K562 (cell line): ENCODE measurements at regions not wholly inside any gene's neighbourhood (a gene's known extent, or its start where the extent isn't known, plus 50 kb on each side); places are given as distances from the start of the nearest gene placed in this dataset.

Experiments
- ATAC-seq: fragments of 200-7000 bp; cut with Tn5 transposase; 3 replicates; pipeline ENCODE4 v1.9.1; 2020; ENCODE audit warnings: moderate library complexity
- BruUV-seq: library from RNA; stranded (reverse); fragments of 400-500 nt; replicated peaks from 2 replicates; lab custom pipeline; 2021; lab: Mats Ljungman, UMichigan
- CTCF ChIA-PET: fragments of 300-600 bp; formaldehyde crosslinking; extraction: SDS; loops from one replicate; lab custom pipeline; 2021; ENCODE audit warnings: low intra/inter-chr PET ratio; lab: Yijun Ruan, JAX
- POLR2A ChIA-PET: fragments of 300-600, 350-650 bp; sonication (Branson Sonifier 250); formaldehyde crosslinking; extraction: SDS; loops from one replicate; lab custom pipeline; 2021; ENCODE audit warnings: antibody characterized with exemption, inconsistent platforms; lab: Yijun Ruan, JAX
- DNase-seq, 4 experiments: peaks; one replicate each; pipeline versions ENCODE4 v3.0.0 to v3.0.0-alpha.2; 2011 to 2018; ENCODE audit warnings: low spot score in 3 of 4, mixed read lengths in 3 of 4; ENCODE audit errors: extremely low read depth in 1 of 4
- FAIRE-seq: peaks from 2 replicates; lab custom pipeline; 2011; peaks lifted over from hg19 to GRCh38; lab: Jason Lieb, UNC
- H2AFZ ChIP-seq: 2 replicates; pipeline ENCODE4 v1.6.0; 2011; ENCODE audit warnings: low read depth, low read length, control low read depth, inconsistent platforms
- H3K27ac ChIP-seq: fragments of 200-600 bp; 3 replicates; pipeline ENCODE4 v1.8.0; 2011; ENCODE audit warnings: low read depth, mild to moderate bottlenecking, control low read depth, inconsistent platforms, low read length, moderate library complexity, mixed read lengths; ENCODE audit errors: extremely low read depth
- H3K27me3 ChIP-seq, 2 experiments: fragments of 300-600 bp in 1 of 2; 2 replicates in 1 of 2; 3 replicates in 1 of 2; pipeline versions ENCODE4 v1.6.0 to v1.8.0; 2011; ENCODE audit warnings: inconsistent platforms in 2 of 2, low read length in 2 of 2, mild to moderate bottlenecking in 1 of 2, mixed read lengths in 1 of 2, moderate library complexity in 1 of 2; ENCODE audit not compliant: control insufficient read depth in 2 of 2, insufficient read depth in 2 of 2
- H3K36me3 ChIP-seq: fragments of 300-600 bp; 3 replicates; pipeline ENCODE4 v1.8.0; 2011; ENCODE audit warnings: mild to moderate bottlenecking, low read length, inconsistent platforms; ENCODE audit not compliant: control insufficient read depth, insufficient read depth
- H3K4me1 ChIP-seq, 2 experiments: fragments of 200-600 bp in 1 of 2; replicated peaks in 1 of 2; 2 replicates in 1 of 2; 3 replicates in 1 of 2; pipeline versions ENCODE4 v1.5.1 to v1.8.0; 2011; ENCODE audit warnings: inconsistent platforms in 2 of 2, low read length in 2 of 2, mild to moderate bottlenecking in 1 of 2, mixed read lengths in 1 of 2, moderate library complexity in 1 of 2; ENCODE audit not compliant: control insufficient read depth in 2 of 2, insufficient read depth in 2 of 2
- H3K4me2 ChIP-seq: 2 replicates; pipeline ENCODE4 v1.6.1; 2011; ENCODE audit warnings: low read length, control low read depth, inconsistent platforms, mixed read lengths; ENCODE audit not compliant: insufficient read depth
- H3K4me3 ChIP-seq: fragments of 200-600 bp; sonication (generic), shearing (Covaris generic); 2 replicates; pipeline ENCODE4 v1.5.1; 2016; ENCODE audit warnings: control low read depth, inconsistent platforms
- H3K79me2 ChIP-seq: fragments of 200-600 bp; 3 replicates; pipeline ENCODE4 v1.8.0; 2011; ENCODE audit warnings: low read length, inconsistent platforms; ENCODE audit not compliant: control insufficient read depth, insufficient read depth
- H3K9ac ChIP-seq, 2 experiments: 2 replicates each; pipeline versions ENCODE4 v1.6.0 to v1.6.1; 2011; ENCODE audit warnings: low read depth in 2 of 2, low read length in 2 of 2, control low read depth in 1 of 2, inconsistent platforms in 1 of 2, mild to moderate bottlenecking in 1 of 2, mixed read lengths in 1 of 2; ENCODE audit not compliant: insufficient read depth in 1 of 2
- H3K9me1 ChIP-seq: one replicate; pipeline ENCODE4 v1.6.0; 2011; ENCODE audit warnings: inconsistent platforms, mild to moderate bottlenecking, low read length, moderate library complexity; ENCODE audit not compliant: control insufficient read depth, insufficient read depth
- H3K9me3 ChIP-seq: replicated peaks from 2 replicates; pipeline ENCODE4 v1.5.1; 2011; ENCODE audit warnings: low read depth, low read length, inconsistent platforms; ENCODE audit not compliant: control insufficient read depth, insufficient read depth
- H4K20me1 ChIP-seq: replicated peaks from 2 replicates; pipeline ENCODE4 v1.6.1; 2011; ENCODE audit warnings: low read length, inconsistent platforms, mixed read lengths; ENCODE audit not compliant: control insufficient read depth, insufficient read depth
- CBFB ChIP-seq: sonication (generic); formaldehyde crosslinking; IDR thresholded peaks from 2 replicates; pipeline ENCODE4 v1.4.0; 2020; ENCODE audit warnings: mild to moderate bottlenecking, missing genetic modification reagents
- CTCF ChIP-seq, 3 experiments: IDR thresholded peaks in 2 of 3; conservative IDR thresholded peaks in 1 of 3; 2 replicates each; pipeline ENCODE4 v1.5.1; 2011 to 2012; ENCODE audit warnings: low read length in 3 of 3, mild to moderate bottlenecking in 3 of 3, control low read depth in 2 of 3, improper control_type of control experiment in 1 of 3, inconsistent platforms in 1 of 3, low read depth in 1 of 3, mixed read lengths in 1 of 3, moderate library complexity in 1 of 3; ENCODE audit not compliant: insufficient read depth in 2 of 3
- RAD21 ChIP-seq, 2 experiments: fragments of 250-450 bp in 1 of 2; fragments of 450-650 bp in 1 of 2; sonication (Bioruptor Pico) in 1 of 2; formaldehyde crosslinking in 1 of 2; IDR thresholded peaks in 1 of 2; conservative IDR thresholded peaks in 1 of 2; 2 replicates each; pipeline versions ENCODE4 v1.4.0 to v1.8.0; 2020 to 2022; ENCODE audit warnings: mild to moderate bottlenecking in 2 of 2, moderate library complexity in 1 of 2
- SPI1 ChIP-seq: IDR thresholded peaks from 2 replicates; pipeline ENCODE4 v1.6.1; 2011; ENCODE audit warnings: low read depth, low read length, control low read depth, borderline replicate concordance
- WGBS: fragments of 100-300 bp; shearing (Covaris generic); methylation state at CpG from one replicate; pipeline ENCODE4 v1.1.6; 2016; ENCODE audit warnings: low coverage, mixed read lengths; ENCODE audit not compliant: insufficient coverage; ENCODE audit errors: missing lambda C conversion rate; 5-methylcytosine and 5-hydroxymethylcytosine counted together
- in situ Hi-C: fragments of 300-500 bp; cut with MboI; formaldehyde crosslinking; loops from 4 replicates; pipeline ENCODE4 v1.15.0; 2018; ENCODE audit warnings: inconsistent platforms, mixed read lengths
- intact Hi-C: fragments of 100-400 bp; cut with micrococcal nuclease; formaldehyde crosslinking; loops from 2 replicates; pipeline ENCODE4 v1.14.2; 2022

- CTCF ChIA-PET = no interaction called here
- H4K20me1 ChIP-seq = no peaks in the 10 kb centered on the region
- intact Hi-C loops = no loop called here
- H3K4me3 ChIP-seq = no peak overlapping the region
- in situ Hi-C loops = no loop called here
- H3K9ac ChIP-seq = no peak overlapping the region
- TF ChIP-seq RAD21 (CRISPR knock-in tag; conservative IDR thresholded peaks at IDR 0.05 in 1 of 2, IDR thresholded peaks at IDR 0.05 in 1 of 2) = peak in 1 of 2 experiments; percentile 12; a peak in 1 of 4 replicates
- no peak for TF ChIP-seq SPI1
- TF ChIP-seq CTCF (IDR thresholded peaks at IDR 0.05 in 2 of 3, conservative IDR thresholded peaks at IDR 0.05 in 1 of 3; ENCODE audit: insufficient read depth in 2 of 3, low read depth in 1 of 3, low read length in 3 of 3) = peak; percentile 6 to 10 (median 8); a peak in 1 of 6 replicates
- no peak for TF ChIP-seq CBFB
- H3K9me3 ChIP-seq = no peaks in the 10 kb centered on the region
- H3K36me3 ChIP-seq = no peaks in the 10 kb centered on the region
- peak; percentile 67 for ATAC-seq
- no peak overlapping the region for H2AFZ ChIP-seq
- no peaks in the 10 kb centered on the region for H3K79me2 ChIP-seq
- no peak for FAIRE-seq
- no TSS peak for BruUV-seq
- no peak overlapping the region for H3K27ac ChIP-seq
- H3K27me3 ChIP-seq = peaks cover 0 to 11% of the 10 kb centered on the region in 2 experiments; a peak in 1 of 5 replicates
- 1% methylated on average over 5 of the region's 5 CpGs for WGBS
- POLR2A ChIA-PET = no interaction called here
- H3K4me1 ChIP-seq = no peaks in the 10 kb centered on the region
- DNase-seq = no peak
- no peaks in the 10 kb centered on the region for H3K9me1 ChIP-seq
- H3K4me2 ChIP-seq = no peak overlapping the region
These were observed 200.1 kb downstream of the ACTR3B start for GRCh38 chr7:152959610-152960009.
